GM18868 (cell line): ENCODE measurements at regions not wholly inside any gene's neighbourhood (a gene's known extent, or its start where the extent isn't known, plus 50 kb on each side); places are given as distances from the start of the nearest gene placed in this dataset.
"Not testable (repeated sequence)": the region's sequence is repeated elsewhere in the genome, so short reads cannot be mapped to it uniquely, and the experiment has no call there.

Experiments used
- ATAC-seq: cut with Tn5 transposase; IDR thresholded peaks from one replicate; pipeline ENCODE4 v1.9.1; 2021; ENCODE audit warnings: mild to moderate bottlenecking, moderate library complexity; ENCODE audit not compliant: unreplicated experiment

- ATAC-seq, result no peak
Observed at GRCh38 chr13:69649063-69649392, 458.6 kb upstream of the ATXN8OS start.

- no peak for ATAC-seq
Observed at GRCh38 chr13:69648340-69649062, 459.1 kb upstream of the ATXN8OS start.

- ATAC-seq, result no peak
Observed at GRCh38 chr13:69644447-69644846, 463.2 kb upstream of the ATXN8OS start.

GRCh38 chr13:69641773-69642172 is 465.9 kb upstream of the ATXN8OS start:
- ATAC-seq, result no peak

GRCh38 chr13:69633044-69633443 is 474.6 kb upstream of the ATXN8OS start:
- no peak for ATAC-seq

- no peak for ATAC-seq
Observed at GRCh38 chr13:69623973-69624372, 483.7 kb upstream of the ATXN8OS start.

GRCh38 chr13:69619651-69620050 is 488.0 kb upstream of the ATXN8OS start:
- ATAC-seq, result no peak

GRCh38 chr13:69618838-69619237 is 488.8 kb upstream of the ATXN8OS start:
- ATAC-seq, result no peak

GRCh38 chr13:69618393-69618792 is 489.2 kb upstream of the ATXN8OS start:
- ATAC-seq, result no peak

GRCh38 chr13:69617587-69617986 is 490.0 kb upstream of the ATXN8OS start:
- no peak for ATAC-seq

- ATAC-seq, result no peak
Observed at GRCh38 chr13:69616396-69616795, 491.2 kb upstream of the ATXN8OS start.

GRCh38 chr13:69615055-69615454 is 492.6 kb upstream of the ATXN8OS start:
- ATAC-seq, result not testable (repeated sequence)

GRCh38 chr13:69604698-69605097 is 502.9 kb upstream of the ATXN8OS start:
- no peak for ATAC-seq

GRCh38 chr13:69603144-69603853 is 504.3 kb upstream of the ATXN8OS start:
- no peak for ATAC-seq

GRCh38 chr13:69601661-69602060 is 506.0 kb upstream of the ATXN8OS start:
- ATAC-seq, result no peak

GRCh38 chr13:69600811-69601210 is 506.8 kb upstream of the ATXN8OS start:
- ATAC-seq, result no peak

GRCh38 chr13:69597088-69597487 is 510.5 kb upstream of the ATXN8OS start:
- ATAC-seq, result no peak

- ATAC-seq, result no peak
Observed at GRCh38 chr13:69595181-69595580, 512.4 kb upstream of the ATXN8OS start.

- no peak for ATAC-seq
Observed at GRCh38 chr13:69591437-69591836, 516.2 kb upstream of the ATXN8OS start.

GRCh38 chr13:69589531-69590235 is 517.9 kb upstream of the ATXN8OS start:
- ATAC-seq, result no peak

GRCh38 chr13:69585656-69586055 is 522.0 kb upstream of the ATXN8OS start:
- no peak for ATAC-seq

- ATAC-seq, result no peak
Observed at GRCh38 chr13:69580255-69580654, 527.4 kb upstream of the ATXN8OS start.
